Keratinocyte (primary cell): ENCODE measurements at regions not wholly inside any gene's neighbourhood (a gene's known extent, or its start where the extent isn't known, plus 50 kb on each side); places are given as distances from the start of the nearest gene placed in this dataset.

Experiments
- DNase-seq: peaks from one replicate; pipeline ENCODE4 v3.0.0-alpha.2; 2011; ENCODE audit warnings: low read depth, missing footprints, low spot score
- FAIRE-seq: peaks from 2 replicates; lab custom pipeline; 2011; peaks lifted over from hg19 to GRCh38; lab: Jason Lieb, UNC
- H2AFZ ChIP-seq: 2 replicates; pipeline ENCODE4 v1.6.0; 2012; ENCODE audit warnings: low read length, control low read depth, inconsistent platforms; ENCODE audit not compliant: control insufficient read depth
- H3K27ac ChIP-seq: 2 replicates; pipeline ENCODE4 v1.5.1; 2011; ENCODE audit warnings: low read length; ENCODE audit not compliant: control insufficient read depth, insufficient read depth
- H3K27me3 ChIP-seq: 3 replicates; pipeline ENCODE4 v1.6.0; 2011; ENCODE audit warnings: low read length; ENCODE audit not compliant: control insufficient read depth, insufficient read depth; ENCODE audit errors: extremely low read depth
- H3K36me3 ChIP-seq, 2 experiments: 2 replicates in 1 of 2; 3 replicates in 1 of 2; pipeline ENCODE4 v1.5.1; 2011; ENCODE audit warnings: low read length in 2 of 2, mild to moderate bottlenecking in 1 of 2; ENCODE audit not compliant: control insufficient read depth in 2 of 2, insufficient read depth in 2 of 2; ENCODE audit errors: extremely low read depth in 1 of 2
- H3K4me1 ChIP-seq: 3 replicates; pipeline ENCODE4 v1.5.1; 2011; ENCODE audit warnings: low read length; ENCODE audit not compliant: control insufficient read depth, insufficient read depth; ENCODE audit errors: extremely low read depth
- H3K4me2 ChIP-seq: 3 replicates; pipeline ENCODE4 v1.6.0; 2011; ENCODE audit warnings: low read depth, low read length; ENCODE audit not compliant: control insufficient read depth, insufficient read depth; ENCODE audit errors: extremely low read depth
- H3K4me3 ChIP-seq, 3 experiments: fragments of 200-600 bp in 1 of 3; sonication (generic) in 1 of 3; 2 replicates in 2 of 3; 3 replicates in 1 of 3; pipeline ENCODE4 v1.5.1; 2011 to 2016; ENCODE audit warnings: low read length in 3 of 3, mild to moderate bottlenecking in 3 of 3, control low read depth in 2 of 3, inconsistent platforms in 1 of 3, low read depth in 1 of 3, mixed read lengths in 1 of 3, mixed run types in 1 of 3, moderate library complexity in 1 of 3; ENCODE audit not compliant: control insufficient read depth in 2 of 3, insufficient read depth in 2 of 3; ENCODE audit errors: extremely low read depth in 1 of 3
- H3K79me2 ChIP-seq: 2 replicates; pipeline ENCODE4 v1.6.0; 2012; ENCODE audit warnings: low read length; ENCODE audit not compliant: control insufficient read depth, insufficient read depth
- H3K9ac ChIP-seq: 3 replicates; pipeline ENCODE4 v1.6.0; 2011; ENCODE audit warnings: low read length; ENCODE audit not compliant: control insufficient read depth, insufficient read depth; ENCODE audit errors: extremely low read depth
- H3K9me1 ChIP-seq: 3 replicates; pipeline ENCODE4 v1.6.0; 2011; ENCODE audit warnings: low read length; ENCODE audit not compliant: control insufficient read depth, insufficient read depth; ENCODE audit errors: extremely low read depth
- H3K9me3 ChIP-seq: 2 replicates; pipeline ENCODE4 v1.5.1; 2012; ENCODE audit warnings: low read depth, low read length; ENCODE audit not compliant: control insufficient read depth
- H4K20me1 ChIP-seq: 3 replicates; pipeline ENCODE4 v1.6.0; 2011; ENCODE audit warnings: low read length; ENCODE audit not compliant: control insufficient read depth, insufficient read depth; ENCODE audit errors: extremely low read depth
- CTCF ChIP-seq, 3 experiments: IDR thresholded peaks in 1 of 3; conservative IDR thresholded peaks in 1 of 3; optimal IDR thresholded peaks in 1 of 3; 2 replicates in 2 of 3; 3 replicates in 1 of 3; pipeline versions ENCODE3 to v1.5.1; 2011; ENCODE audit warnings: low read length in 3 of 3, mild to moderate bottlenecking in 3 of 3, moderate library complexity in 2 of 3, control low read depth in 1 of 3, inconsistent platforms in 1 of 3; ENCODE audit not compliant: insufficient read depth in 2 of 3; ENCODE audit errors: extremely low read depth in 1 of 3
- EZH2 ChIP-seq: IDR thresholded peaks from one replicate; pipeline ENCODE4 v1.6.1; 2012; ENCODE audit warnings: inconsistent platforms, mild to moderate bottlenecking, low read length, moderate library complexity
- dilution Hi-C: fragments of 300-500 bp; cut with MboI; formaldehyde crosslinking; loops from one replicate; pipeline ENCODE4 v1.7.0; 2020; ENCODE audit warnings: low sequenced_read_pairs; ENCODE audit not compliant: extremely low pct_ligation_motif_present

GRCh38 chr7:106196460-106197021 lies 84.4 kb upstream of the SYPL1 start:
- no peaks in the 10 kb centered on the region for H4K20me1 ChIP-seq
- TF ChIP-seq CTCF (optimal IDR thresholded peaks at IDR 0.05 in 1 of 3, IDR thresholded peaks at IDR 0.05 in 1 of 3, conservative IDR thresholded peaks at IDR 0.05 in 1 of 3; ENCODE audit: extremely low read depth in 1 of 3, insufficient read depth in 2 of 3, low read length in 3 of 3) = no peak
- TF ChIP-seq EZH2 = no peak
- dilution Hi-C loops = no loop called here
- no peak overlapping the region for H3K4me2 ChIP-seq
- no peak overlapping the region for H2AFZ ChIP-seq
- H3K27me3 ChIP-seq = no peaks in the 10 kb centered on the region
- no peaks in the 10 kb centered on the region for H3K36me3 ChIP-seq
- no peaks in the 10 kb centered on the region for H3K9me3 ChIP-seq
- no peak overlapping the region for H3K9ac ChIP-seq
- H3K4me1 ChIP-seq = no peaks in the 10 kb centered on the region
- FAIRE-seq (no peak), DNase-seq (no peak)
- H3K27ac ChIP-seq = no peak overlapping the region
- H3K9me1 ChIP-seq = no peaks in the 10 kb centered on the region
- H3K4me3 ChIP-seq = no peak overlapping the region
- no peaks in the 10 kb centered on the region for H3K79me2 ChIP-seq

DNA sequence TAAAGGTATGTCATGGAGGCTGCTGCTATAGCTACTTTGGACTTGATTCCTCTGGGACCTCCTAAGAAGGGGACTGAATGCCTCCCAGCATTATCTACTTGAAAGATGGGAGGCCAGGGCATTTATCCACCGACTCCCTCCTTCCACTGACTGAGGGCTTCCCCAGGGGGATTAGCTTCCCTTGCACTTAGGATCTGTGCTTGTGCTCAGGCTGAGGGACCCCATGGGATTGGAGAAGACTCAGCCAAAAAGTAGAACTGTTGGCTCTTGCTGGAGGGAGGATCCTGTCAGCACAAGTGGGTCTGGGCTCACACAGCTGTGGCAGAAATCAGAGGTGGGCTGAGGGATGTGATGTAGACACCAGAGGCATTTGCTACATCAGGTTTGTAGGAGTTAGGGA lies 81.5 kb upstream of the SYPL1 start:
- Histone ChIP-seq H3K9ac (no peak overlapping the region), H2AFZ (no peak overlapping the region), H3K4me1 (no peaks in the 10 kb centered on the region), H3K27ac (no peak overlapping the region), H3K4me3 (no peak overlapping the region), H3K36me3 (no peaks in the 10 kb centered on the region), H3K9me1 (no peaks in the 10 kb centered on the region), H3K79me2 (no peaks in the 10 kb centered on the region), H3K9me3 (no peaks in the 10 kb centered on the region), H3K4me2 (no peak overlapping the region), H3K27me3 (no peaks in the 10 kb centered on the region), H4K20me1 (no peaks in the 10 kb centered on the region)
- DNase-seq (no peak), FAIRE-seq (no peak)
- dilution Hi-C loops = no loop called here
- TF ChIP-seq CTCF (optimal IDR thresholded peaks at IDR 0.05 in 1 of 3, IDR thresholded peaks at IDR 0.05 in 1 of 3, conservative IDR thresholded peaks at IDR 0.05 in 1 of 3; ENCODE audit: extremely low read depth in 1 of 3, insufficient read depth in 2 of 3, low read length in 3 of 3) = no peak
- no peak for TF ChIP-seq EZH2
